UCSD-AML1 (cell line): ENCODE measurements at regions not wholly inside any gene's neighbourhood (a gene's known extent, or its start where the extent isn't known, plus 50 kb on each side); places are given as distances from the start of the nearest gene placed in this dataset.

Experiments
- DNase-seq: peaks from one replicate; lab custom pipeline; 2025; ENCODE audit not compliant: unreplicated experiment; lab: John Stamatoyannopoulos, UW

GRCh38 chr6:14453712-14454472 is 336.3 kb downstream of the CD83 start:
- no peak for DNase-seq

- no peak for DNase-seq
These were observed 336.9 kb downstream of the CD83 start for GRCh38 chr6:14454473-14454775.

GRCh38 chr6:14455427-14455826 is 337.9 kb downstream of the CD83 start:
- no peak for DNase-seq

GRCh38 chr6:14455876-14456648 is 338.5 kb downstream of the CD83 start:
- no peak for DNase-seq

GRCh38 chr6:14456941-14457340 is 339.4 kb downstream of the CD83 start:
- no peak for DNase-seq

- no peak for DNase-seq
These were observed 341.2 kb downstream of the CD83 start for GRCh38 chr6:14458669-14459266.

GRCh38 chr6:14459315-14459714 is 341.7 kb downstream of the CD83 start:
- no peak for DNase-seq

- DNase-seq: no peak
These were observed 343.0 kb downstream of the CD83 start for GRCh38 chr6:14460556-14460955.

GRCh38 chr6:14462135-14462534 is 344.6 kb downstream of the CD83 start:
- no peak for DNase-seq

- no peak for DNase-seq
These were observed 345.0 kb downstream of the CD83 start for GRCh38 chr6:14462566-14462965.

- no peak for DNase-seq
These were observed 345.5 kb downstream of the CD83 start for GRCh38 chr6:14463110-14463509.

GRCh38 chr6:14464055-14464454 is 346.5 kb downstream of the CD83 start:
- DNase-seq: no peak

- no peak for DNase-seq
These were observed 347.1 kb downstream of the CD83 start for GRCh38 chr6:14464716-14465115.

GRCh38 chr6:14466278-14466677 is 348.7 kb downstream of the CD83 start:
- DNase-seq: no peak

GRCh38 chr6:14467591-14467990 is 350.0 kb downstream of the CD83 start:
- no peak for DNase-seq

- no peak for DNase-seq
These were observed 351.2 kb downstream of the CD83 start for GRCh38 chr6:14468647-14469321.

GRCh38 chr6:14470101-14470500 is 352.5 kb downstream of the CD83 start:
- no peak for DNase-seq

GRCh38 chr6:14470671-14471070 is 353.1 kb downstream of the CD83 start:
- DNase-seq: no peak

GRCh38 chr6:14472255-14472985 is 354.8 kb downstream of the CD83 start:
- no peak for DNase-seq

- peak; percentile 35 for DNase-seq
These were observed 355.4 kb downstream of the CD83 start for GRCh38 chr6:14472986-14473337.

GRCh38 chr6:14474816-14475215 is 357.2 kb downstream of the CD83 start:
- DNase-seq: no peak
